Ovary (tissue), 3 donors: ENCODE measurements at regions not wholly inside any gene's neighbourhood (a gene's known extent, or its start where the extent isn't known, plus 50 kb on each side); places are given as distances from the start of the nearest gene placed in this dataset.

Experiments used
- EP300 ChIP-seq: sonication (generic); formaldehyde crosslinking; IDR thresholded peaks from one replicate; pipeline ENCODE4 v1.6.1; 2017; ENCODE audit warnings: antibody characterized with exemption
- TF ChIP-seq, protein P1 (sequence below), 3 donors: fragments of 450-650 bp in 2 of 3; fragments of 200-600 bp in 1 of 3; IDR thresholded peaks; one replicate each; pipeline versions ENCODE4 v1.5.1 to v1.8.0; 2016 to 2022; ENCODE audit warnings: antibody characterized with exemption in 3 of 3, mild to moderate bottlenecking in 1 of 3
- donor health status: DM: no; HTN: no; CAD: no.

DNA sequence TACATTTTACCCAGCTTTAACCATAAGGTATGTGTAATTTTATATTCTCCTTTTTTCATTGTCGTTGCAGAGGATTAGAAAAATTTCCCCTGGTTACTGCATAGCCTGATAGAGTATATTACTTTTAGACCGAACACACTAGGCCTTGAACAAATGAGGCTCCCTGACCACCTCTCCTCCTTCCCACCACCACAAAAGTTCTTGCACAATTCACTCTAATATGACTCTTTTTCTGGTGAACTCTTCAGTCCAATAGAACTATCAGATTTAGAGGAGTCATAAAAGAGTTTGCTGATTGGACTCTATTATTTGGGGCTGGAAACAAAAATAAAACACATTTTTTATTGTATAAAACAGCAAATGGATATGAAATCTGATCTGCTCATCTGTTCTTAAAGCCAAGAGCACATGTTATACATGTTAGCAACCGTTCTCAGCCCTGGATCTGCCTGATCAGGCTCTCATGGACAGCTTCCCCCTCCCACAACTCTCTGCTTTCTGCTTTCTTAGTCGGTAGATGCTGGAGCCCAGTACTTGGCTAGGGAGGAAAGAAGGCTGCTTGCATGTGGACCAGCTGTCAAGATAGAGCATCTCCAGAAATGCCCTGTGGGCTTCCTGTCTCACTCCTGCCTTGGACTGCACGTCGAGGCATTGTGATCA lies 83.5 kb downstream of the CD164 start:
- TF ChIP-seq, protein P1, sequence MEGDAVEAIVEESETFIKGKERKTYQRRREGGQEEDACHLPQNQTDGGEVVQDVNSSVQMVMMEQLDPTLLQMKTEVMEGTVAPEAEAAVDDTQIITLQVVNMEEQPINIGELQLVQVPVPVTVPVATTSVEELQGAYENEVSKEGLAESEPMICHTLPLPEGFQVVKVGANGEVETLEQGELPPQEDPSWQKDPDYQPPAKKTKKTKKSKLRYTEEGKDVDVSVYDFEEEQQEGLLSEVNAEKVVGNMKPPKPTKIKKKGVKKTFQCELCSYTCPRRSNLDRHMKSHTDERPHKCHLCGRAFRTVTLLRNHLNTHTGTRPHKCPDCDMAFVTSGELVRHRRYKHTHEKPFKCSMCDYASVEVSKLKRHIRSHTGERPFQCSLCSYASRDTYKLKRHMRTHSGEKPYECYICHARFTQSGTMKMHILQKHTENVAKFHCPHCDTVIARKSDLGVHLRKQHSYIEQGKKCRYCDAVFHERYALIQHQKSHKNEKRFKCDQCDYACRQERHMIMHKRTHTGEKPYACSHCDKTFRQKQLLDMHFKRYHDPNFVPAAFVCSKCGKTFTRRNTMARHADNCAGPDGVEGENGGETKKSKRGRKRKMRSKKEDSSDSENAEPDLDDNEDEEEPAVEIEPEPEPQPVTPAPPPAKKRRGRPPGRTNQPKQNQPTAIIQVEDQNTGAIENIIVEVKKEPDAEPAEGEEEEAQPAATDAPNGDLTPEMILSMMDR (IDR thresholded peaks at IDR 0.05) = no peak
- TF ChIP-seq EP300 = no peak
